PC-3 (cell line): ENCODE measurements at regions not wholly inside any gene's neighbourhood (a gene's known extent, or its start where the extent isn't known, plus 50 kb on each side); places are given as distances from the start of the nearest gene placed in this dataset.

Experiments
- ATAC-seq: fragments of 200-7000 bp; cut with Tn5 transposase; 2 replicates; pipeline ENCODE4 v1.9.1; 2020; ENCODE audit warnings: mild to moderate bottlenecking, moderate library complexity
- BruUV-seq: library from RNA; stranded (reverse); fragments of 400-500 nt; replicated peaks from 2 replicates; lab custom pipeline; 2021; lab: Mats Ljungman, UMichigan
- CTCF ChIA-PET: fragments of 300-600 bp; sonication (Branson Sonifier 250); formaldehyde crosslinking; loops from one replicate; lab custom pipeline; 2022; ENCODE audit warnings: antibody characterized with exemption; lab: Charles Lee
- POLR2A ChIA-PET: fragments of 300-600 bp; sonication (Branson Sonifier 250); formaldehyde crosslinking; loops from one replicate; lab custom pipeline; 2022; ENCODE audit warnings: antibody characterized with exemption; ENCODE audit not compliant: unreplicated experiment; lab: Charles Lee
- DNase-seq: peaks from one replicate; pipeline ENCODE4 v3.0.0-alpha.2; 2015
- H2AFZ ChIP-seq: fragments of 300-600 bp; sonication (generic); 2 replicates; pipeline ENCODE4 v1.6.0; 2016; ENCODE audit warnings: antibody characterized with exemption, low read length
- H3F3A ChIP-seq: fragments of 300-600 bp; sonication (generic); one replicate; pipeline ENCODE4 v1.6.0; 2017; ENCODE audit warnings: antibody characterized with exemption, low read length, control low read depth, mild to moderate bottlenecking; ENCODE audit not compliant: unreplicated experiment
- H3K27ac ChIP-seq: fragments of 300-600 bp; sonication (generic); 2 replicates; pipeline ENCODE4 v1.5.1; 2016; ENCODE audit warnings: mild to moderate bottlenecking, low read length
- H3K27me3 ChIP-seq: fragments of 300-600 bp; sonication (generic); 2 replicates; pipeline ENCODE4 v1.6.1; 2016; ENCODE audit warnings: low read length, mixed read lengths
- H3K36me3 ChIP-seq: fragments of 300-600 bp; sonication (generic); 2 replicates; pipeline ENCODE4 v1.6.1; 2016; ENCODE audit warnings: low read depth, mixed run types, low read length, mixed read lengths
- H3K4me1 ChIP-seq: fragments of 300-600 bp; sonication (generic); 2 replicates; pipeline ENCODE4 v1.5.1; 2016; ENCODE audit warnings: low read length; ENCODE audit not compliant: insufficient read depth
- H3K4me2 ChIP-seq: fragments of 300-600 bp; sonication (generic); 2 replicates; pipeline ENCODE4 v1.6.0; 2016; ENCODE audit warnings: low read length
- H3K4me3 ChIP-seq: fragments of 300-600 bp; sonication (generic); 2 replicates; pipeline ENCODE4 v1.5.1; 2016; ENCODE audit warnings: mild to moderate bottlenecking, low read length, mixed read lengths
- H3K79me2 ChIP-seq: fragments of 300-600 bp; sonication (generic); 2 replicates; pipeline ENCODE4 v1.6.1; 2017; ENCODE audit warnings: low read length, mixed read lengths
- H3K9ac ChIP-seq: fragments of 300-600 bp; sonication (generic); 2 replicates; pipeline ENCODE4 v1.6.0; 2016; ENCODE audit warnings: mild to moderate bottlenecking, low read length
- H3K9me2 ChIP-seq: fragments of 300-600 bp; sonication (generic); replicated peaks from 2 replicates; pipeline ENCODE4 v1.6.1; 2016; ENCODE audit warnings: mixed run types, low read length, mixed read lengths
- H3K9me3 ChIP-seq: fragments of 300-600 bp; sonication (generic); 2 replicates; pipeline ENCODE4 v1.6.1; 2016; ENCODE audit warnings: low read length, mixed read lengths
- H4K20me1 ChIP-seq: fragments of 300-600 bp; sonication (generic); 2 replicates; pipeline ENCODE4 v1.6.1; 2016; ENCODE audit warnings: low read length, mixed read lengths
- CTCF ChIP-seq: fragments of 300-600 bp; sonication (generic); conservative IDR thresholded peaks from 2 replicates; pipeline ENCODE4 v1.5.1; 2017; ENCODE audit warnings: antibody characterized with exemption, low read depth, mild to moderate bottlenecking, low read length
- EZH2 ChIP-seq: fragments of 300-600 bp; sonication (generic); IDR thresholded peaks from one replicate; pipeline ENCODE4 v1.6.1; 2017; ENCODE audit warnings: antibody characterized with exemption, mild to moderate bottlenecking, low read length; ENCODE audit not compliant: unreplicated experiment
- EZH2phosphoT487 ChIP-seq: fragments of 300-600 bp; sonication (generic); IDR thresholded peaks from 2 replicates; pipeline ENCODE4 v1.6.1; 2018; ENCODE audit warnings: mild to moderate bottlenecking, antibody characterized with exemption, low read length, borderline replicate concordance
- intact Hi-C: fragments of 100-400 bp; cut with micrococcal nuclease; formaldehyde crosslinking; loops from 2 replicates; pipeline ENCODE4 v1.9.0; 2023

GRCh38 chr10:28858646-28859045 is 181.3 kb downstream of the BAMBI start:
- Histone ChIP-seq H3K36me3 (no peaks in the 10 kb centered on the region), H4K20me1 (no peaks in the 10 kb centered on the region), H3K9me3 (no peaks in the 10 kb centered on the region), H3K79me2 (no peaks in the 10 kb centered on the region), H3K27ac (no peak overlapping the region), H3K9me2 (no peaks in the 10 kb centered on the region), H3K4me2 (no peak overlapping the region), H3K27me3 (no peaks in the 10 kb centered on the region), H3K4me1 (no peaks in the 10 kb centered on the region), H3F3A (no peaks in the 10 kb centered on the region), H3K9ac (no peak overlapping the region), H3K4me3 (no peak overlapping the region), H2AFZ (no peak overlapping the region)
- TF ChIP-seq EZH2 (no peak), EZH2phosphoT487 (no peak), CTCF (no peak)
- ChIA-PET CTCF (no interaction called here), POLR2A (no interaction called here)
- ATAC-seq, result no peak
- intact Hi-C loops, result no loop called here
- no TSS peak for BruUV-seq
- DNase-seq, result no peak

GRCh38 chr10:28859791-28860190 is 182.5 kb downstream of the BAMBI start:
- Histone ChIP-seq H3K4me3 (no peak overlapping the region), H2AFZ (no peak overlapping the region), H3F3A (no peaks in the 10 kb centered on the region), H3K4me1 (no peaks in the 10 kb centered on the region), H3K9me3 (no peaks in the 10 kb centered on the region), H3K9me2 (no peaks in the 10 kb centered on the region), H3K9ac (no peak overlapping the region), H3K79me2 (no peaks in the 10 kb centered on the region), H3K4me2 (no peak overlapping the region), H3K27me3 (no peaks in the 10 kb centered on the region), H4K20me1 (no peaks in the 10 kb centered on the region), H3K36me3 (no peaks in the 10 kb centered on the region), H3K27ac (no peak overlapping the region)
- no peak for TF ChIP-seq EZH2phosphoT487
- TF ChIP-seq EZH2, result no peak
- no peak for TF ChIP-seq CTCF
- no TSS peak for BruUV-seq
- CTCF ChIA-PET, result no interaction called here
- intact Hi-C loops, result no loop called here
- POLR2A ChIA-PET, result no interaction called here
- DNase-seq (no peak), ATAC-seq (no peak)

GRCh38 chr10:28862219-28862618 is 184.9 kb downstream of the BAMBI start:
- ChIA-PET POLR2A (no interaction called here), CTCF (no interaction called here)
- no peak overlapping the region for H3K4me3 ChIP-seq
- BruUV-seq, result no TSS peak
- ATAC-seq (no peak), DNase-seq (no peak)
- no peak for TF ChIP-seq EZH2
- no peak for TF ChIP-seq EZH2phosphoT487
- TF ChIP-seq CTCF, result no peak
- H3K4me1 ChIP-seq, result no peaks in the 10 kb centered on the region
- intact Hi-C loops, result no loop called here
- H3K36me3 ChIP-seq, result no peaks in the 10 kb centered on the region
- no peaks in the 10 kb centered on the region for H3K9me3 ChIP-seq
- no peaks in the 10 kb centered on the region for H4K20me1 ChIP-seq
- H3K27me3 ChIP-seq, result no peaks in the 10 kb centered on the region
- H3K79me2 ChIP-seq, result no peaks in the 10 kb centered on the region
- H3K9ac ChIP-seq, result no peak overlapping the region
- H3F3A ChIP-seq, result no peaks in the 10 kb centered on the region
- no peaks in the 10 kb centered on the region for H3K9me2 ChIP-seq
- H2AFZ ChIP-seq, result no peak overlapping the region
- no peak overlapping the region for H3K27ac ChIP-seq
- no peak overlapping the region for H3K4me2 ChIP-seq
